GM19463 (cell line): ENCODE measurements at regions not wholly inside any gene's neighbourhood (a gene's known extent, or its start where the extent isn't known, plus 50 kb on each side); places are given as distances from the start of the nearest gene placed in this dataset.

Source experiments
- ATAC-seq: cut with Tn5 transposase; IDR thresholded peaks from one replicate; pipeline ENCODE4 v1.9.1; 2021; ENCODE audit warnings: mild to moderate bottlenecking, moderate library complexity; ENCODE audit not compliant: unreplicated experiment

- no peak for ATAC-seq
Measured at GRCh38 chr4:163582703-163583102, 88.2 kb downstream of the TMA16 start.

GRCh38 chr4:163587867-163588266 is 93.4 kb downstream of the TMA16 start:
- ATAC-seq = peak; percentile 39

GRCh38 chr4:163588532-163588931 is 94.0 kb downstream of the TMA16 start:
- no peak for ATAC-seq

- peak; percentile 29 for ATAC-seq
Measured at GRCh38 chr4:163590103-163590502, 95.6 kb downstream of the TMA16 start.

- ATAC-seq = peak; percentile 0
Measured at GRCh38 chr4:163590619-163591264, 96.3 kb downstream of the TMA16 start.

- ATAC-seq = peak; percentile 79
Measured at GRCh38 chr4:163591614-163592020, 97.1 kb downstream of the TMA16 start.

GRCh38 chr4:163592212-163592611 is 97.7 kb downstream of the TMA16 start:
- no peak for ATAC-seq

- no peak for ATAC-seq
Measured at GRCh38 chr4:163595580-163595979, 101.1 kb downstream of the TMA16 start.

- peak; percentile 64 for ATAC-seq
Measured at GRCh38 chr4:163598028-163598427, 103.5 kb downstream of the TMA16 start.

GRCh38 chr4:163598489-163598888 is 104.0 kb downstream of the TMA16 start:
- ATAC-seq = peak; percentile 36

- no peak for ATAC-seq
Measured at GRCh38 chr4:163600727-163601126, 106.2 kb downstream of the TMA16 start.

GRCh38 chr4:163603257-163603656 is 108.8 kb downstream of the TMA16 start:
- ATAC-seq = no peak

- ATAC-seq = no peak
Measured at GRCh38 chr4:163606896-163607691, 112.6 kb downstream of the TMA16 start.

- ATAC-seq = no peak
Measured at GRCh38 chr4:163609019-163609418, 114.5 kb downstream of the TMA16 start.

- ATAC-seq = no peak
Measured at GRCh38 chr4:163610648-163611047, 116.2 kb downstream of the TMA16 start.

GRCh38 chr4:163611182-163611581 is 116.7 kb downstream of the TMA16 start:
- ATAC-seq = no peak

GRCh38 chr4:163611784-163612445 is 117.4 kb downstream of the TMA16 start:
- peak; percentile 73 for ATAC-seq

- no peak for ATAC-seq
Measured at GRCh38 chr4:163612762-163613161, 118.3 kb downstream of the TMA16 start.

GRCh38 chr4:163613383-163613782 is 118.9 kb downstream of the TMA16 start:
- ATAC-seq = no peak

- ATAC-seq = no peak
Measured at GRCh38 chr4:163614866-163615265, 120.4 kb downstream of the TMA16 start.

GRCh38 chr4:163618845-163619244 is 124.4 kb downstream of the TMA16 start:
- no peak for ATAC-seq

GRCh38 chr4:163620738-163621137 is 126.2 kb downstream of the TMA16 start:
- no peak for ATAC-seq
